ENCODE measurements at regions not wholly inside any gene's neighbourhood (a gene's known extent, or its start where the extent isn't known, plus 50 kb on each side); places are given as distances from the start of the nearest gene placed in this dataset.

DNA sequence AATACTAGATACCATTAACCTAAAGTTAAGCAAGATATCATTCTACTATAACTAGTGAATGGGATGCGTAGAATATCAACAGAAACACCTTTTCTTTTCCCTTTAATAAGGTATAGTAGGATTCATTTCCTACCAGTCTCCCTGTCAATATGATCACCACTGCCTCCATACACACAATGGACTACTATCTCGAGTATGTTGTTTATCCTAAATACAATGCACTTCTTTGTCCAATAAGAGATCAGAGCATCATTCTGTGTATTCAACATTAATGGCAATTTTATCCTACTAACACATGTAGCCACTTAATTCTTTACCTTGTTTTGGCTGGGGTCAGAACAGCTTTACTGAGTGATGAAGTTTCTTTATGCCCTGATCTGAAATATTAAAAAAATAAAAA is 276.3 kb downstream of the TFEC start:
- no peak for ATAC-seq
- H3K9ac ChIP-seq (ENCODE audit: control insufficient read depth, insufficient read depth, low read length): no peak overlapping the region
- no peak overlapping the region for H3K4me2 ChIP-seq (ENCODE audit: control insufficient read depth, insufficient read depth)
- ChIA-PET SMC1A (ENCODE audit: uncharacterized antibody, unreplicated experiment) (no interaction called here), CTCF (no interaction called here), POLR2A (no interaction called here), RAD21 (ENCODE audit: unreplicated experiment) (no interaction called here)
- DNase-seq (ENCODE audit: low read depth, low spot score): no peak
- H3K9me3 ChIP-seq (replicated peaks; ENCODE audit: control insufficient read depth, insufficient read depth, low read length): no peaks in the 10 kb centered on the region
- no peaks in the 10 kb centered on the region for H3K36me3 ChIP-seq (ENCODE audit: control insufficient read depth in 2 of 2, insufficient read depth in 2 of 2, low read length in 1 of 2)
- no peak overlapping the region for H3K4me3 ChIP-seq
- WGBS (ENCODE audit: insufficient coverage, insufficient replicate concordance, low lambda C conversion rate, missing lambda C conversion rate): 0% methylated on average over 2 of the region's 2 CpGs
- H3K27ac ChIP-seq (ENCODE audit: control insufficient read depth, insufficient read depth): no peak overlapping the region
- intact Hi-C loops (cut with micrococcal nuclease; ENCODE audit: unreplicated experiment): no loop called here
- H2AFZ ChIP-seq (ENCODE audit: control insufficient read depth, low read depth, low read length): no peak overlapping the region
- H3K79me2 ChIP-seq (ENCODE audit: control insufficient read depth, insufficient read depth, low read length): no peaks in the 10 kb centered on the region
- in situ Hi-C loops (cut with MboI): no loop called here
- TF ChIP-seq SMAD5 (IDR thresholded peaks at IDR 0.05; ENCODE audit: low read depth): no peak
- TF ChIP-seq, protein P1, sequence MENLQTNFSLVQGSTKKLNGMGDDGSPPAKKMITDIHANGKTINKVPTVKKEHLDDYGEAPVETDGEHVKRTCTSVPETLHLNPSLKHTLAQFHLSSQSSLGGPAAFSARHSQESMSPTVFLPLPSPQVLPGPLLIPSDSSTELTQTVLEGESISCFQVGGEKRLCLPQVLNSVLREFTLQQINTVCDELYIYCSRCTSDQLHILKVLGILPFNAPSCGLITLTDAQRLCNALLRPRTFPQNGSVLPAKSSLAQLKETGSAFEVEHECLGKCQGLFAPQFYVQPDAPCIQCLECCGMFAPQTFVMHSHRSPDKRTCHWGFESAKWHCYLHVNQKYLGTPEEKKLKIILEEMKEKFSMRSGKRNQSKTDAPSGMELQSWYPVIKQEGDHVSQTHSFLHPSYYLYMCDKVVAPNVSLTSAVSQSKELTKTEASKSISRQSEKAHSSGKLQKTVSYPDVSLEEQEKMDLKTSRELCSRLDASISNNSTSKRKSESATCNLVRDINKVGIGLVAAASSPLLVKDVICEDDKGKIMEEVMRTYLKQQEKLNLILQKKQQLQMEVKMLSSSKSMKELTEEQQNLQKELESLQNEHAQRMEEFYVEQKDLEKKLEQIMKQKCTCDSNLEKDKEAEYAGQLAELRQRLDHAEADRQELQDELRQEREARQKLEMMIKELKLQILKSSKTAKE (IDR thresholded peaks at IDR 0.05; ENCODE audit: low read depth, poor library complexity, severe bottlenecking): no peak
- no peak for TF ChIP-seq MYC (IDR thresholded peaks at IDR 0.05; ENCODE audit: insufficient read depth, insufficient read length, insufficient replicate concordance, low read length, severe bottlenecking)
- TF ChIP-seq, protein P2, sequence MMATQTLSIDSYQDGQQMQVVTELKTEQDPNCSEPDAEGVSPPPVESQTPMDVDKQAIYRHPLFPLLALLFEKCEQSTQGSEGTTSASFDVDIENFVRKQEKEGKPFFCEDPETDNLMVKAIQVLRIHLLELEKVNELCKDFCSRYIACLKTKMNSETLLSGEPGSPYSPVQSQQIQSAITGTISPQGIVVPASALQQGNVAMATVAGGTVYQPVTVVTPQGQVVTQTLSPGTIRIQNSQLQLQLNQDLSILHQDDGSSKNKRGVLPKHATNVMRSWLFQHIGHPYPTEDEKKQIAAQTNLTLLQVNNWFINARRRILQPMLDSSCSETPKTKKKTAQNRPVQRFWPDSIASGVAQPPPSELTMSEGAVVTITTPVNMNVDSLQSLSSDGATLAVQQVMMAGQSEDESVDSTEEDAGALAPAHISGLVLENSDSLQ (IDR thresholded peaks at IDR 0.05): no peak
- no peak for TF ChIP-seq POU2F2 (IDR thresholded peaks at IDR 0.05; ENCODE audit: borderline replicate concordance, low read depth, low read length)
- no peak for TF ChIP-seq SUPT20H (IDR thresholded peaks at IDR 0.05; ENCODE audit: borderline replicate concordance, control insufficient read depth, low read depth, low read length)
- TF ChIP-seq RCOR1 (conservative IDR thresholded peaks at IDR 0.05; ENCODE audit: low read depth, low read length): no peak
- no peak for TF ChIP-seq IRF4 (IDR thresholded peaks at IDR 0.05; ENCODE audit: low read depth, low read length)
- TF ChIP-seq NR2C2 (IDR thresholded peaks at IDR 0.05; ENCODE audit: borderline replicate concordance, control insufficient read depth, insufficient read length, low read depth): no peak
- TF ChIP-seq FOXK2 (IDR thresholded peaks at IDR 0.05): no peak
- no peak for TF ChIP-seq JUND (IDR thresholded peaks at IDR 0.05; ENCODE audit: low read depth, low read length)
- no peak for TF ChIP-seq MEF2A (IDR thresholded peaks at IDR 0.05; ENCODE audit: insufficient read depth, low read depth, low read length)
- no peak for TF ChIP-seq PML (IDR thresholded peaks at IDR 0.05; ENCODE audit: low read length)
- TF ChIP-seq KAT2A (conservative IDR thresholded peaks at IDR 0.05; ENCODE audit: control insufficient read depth, low read depth, low read length): no peak
- no peak for TF ChIP-seq SP1 (IDR thresholded peaks at IDR 0.05; ENCODE audit: low read depth, low read length)
- TF ChIP-seq, protein P3, sequence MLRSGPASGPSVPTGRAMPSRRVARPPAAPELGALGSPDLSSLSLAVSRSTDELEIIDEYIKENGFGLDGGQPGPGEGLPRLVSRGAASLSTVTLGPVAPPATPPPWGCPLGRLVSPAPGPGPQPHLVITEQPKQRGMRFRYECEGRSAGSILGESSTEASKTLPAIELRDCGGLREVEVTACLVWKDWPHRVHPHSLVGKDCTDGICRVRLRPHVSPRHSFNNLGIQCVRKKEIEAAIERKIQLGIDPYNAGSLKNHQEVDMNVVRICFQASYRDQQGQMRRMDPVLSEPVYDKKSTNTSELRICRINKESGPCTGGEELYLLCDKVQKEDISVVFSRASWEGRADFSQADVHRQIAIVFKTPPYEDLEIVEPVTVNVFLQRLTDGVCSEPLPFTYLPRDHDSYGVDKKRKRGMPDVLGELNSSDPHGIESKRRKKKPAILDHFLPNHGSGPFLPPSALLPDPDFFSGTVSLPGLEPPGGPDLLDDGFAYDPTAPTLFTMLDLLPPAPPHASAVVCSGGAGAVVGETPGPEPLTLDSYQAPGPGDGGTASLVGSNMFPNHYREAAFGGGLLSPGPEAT (IDR thresholded peaks at IDR 0.05; ENCODE audit: low read depth): no peak
- H3K27me3 ChIP-seq (replicated peaks in 1 of 2; ENCODE audit: control insufficient read depth in 2 of 2, insufficient read depth in 2 of 2, low read length in 1 of 2): no peaks in the 10 kb centered on the region
- no TSS peak for BruUV-seq (replicated peaks)
- no peaks in the 10 kb centered on the region for H4K20me1 ChIP-seq (ENCODE audit: control insufficient read depth, insufficient read depth)
- FAIRE-seq: no peak
- no peaks in the 10 kb centered on the region for H3K4me1 ChIP-seq (ENCODE audit: control insufficient read depth, insufficient read depth, low read length)
